CD4-positive, alpha-beta T cell (primary cell): ENCODE measurements at regions not wholly inside any gene's neighbourhood (a gene's known extent, or its start where the extent isn't known, plus 50 kb on each side); places are given as distances from the start of the nearest gene placed in this dataset.

Experiments
- ATAC-seq: fragments of 200-7000 bp; cut with Tn5 transposase; one replicate; pipeline ENCODE4 v1.10.0; 2022; ENCODE audit warnings: mild to moderate bottlenecking; ENCODE audit not compliant: poor library complexity
- CTCF ChIA-PET: fragments of 350-600 bp; sonication (Branson Sonifier 250); formaldehyde crosslinking; loops from one replicate; lab custom pipeline; 2021; ENCODE audit warnings: antibody characterized with exemption, inconsistent platforms; lab: Charles Lee
- POLR2A ChIA-PET: fragments of 350-600 bp; sonication (Branson Sonifier 250); formaldehyde crosslinking; loops from one replicate; lab custom pipeline; 2021; ENCODE audit warnings: antibody characterized with exemption, inconsistent platforms; lab: Charles Lee
- DNase-seq, 14 experiments: peaks; one replicate each; pipeline ENCODE4 v3.0.0-alpha.2; 2013 to 2020; ENCODE audit warnings: mixed read lengths in 2 of 14
- H3K27ac ChIP-seq, 2 donors: one replicate each; pipeline versions ENCODE4 v1.5.1 to v1.7.0; 2013; ENCODE audit warnings: low read length in 2 of 2, low read depth in 1 of 2, mild to moderate bottlenecking in 1 of 2
- H3K27me3 ChIP-seq, 2 experiments: 1 replicate in 1 of 2; 2 replicates in 1 of 2; pipeline versions ENCODE4 v1.6.1 to v1.7.0; 2013; ENCODE audit warnings: low read length in 2 of 2, control low read depth in 1 of 2, mild to moderate bottlenecking in 1 of 2, moderate library complexity in 1 of 2; ENCODE audit not compliant: insufficient read depth in 2 of 2, control insufficient read depth in 1 of 2
- H3K36me3 ChIP-seq: one replicate; pipeline ENCODE4 v1.6.1; 2013; ENCODE audit warnings: low read length, control low read depth; ENCODE audit not compliant: insufficient read depth
- H3K4me1 ChIP-seq: one replicate; pipeline ENCODE4 v1.6.1; 2013; ENCODE audit warnings: low read length, control low read depth; ENCODE audit not compliant: insufficient read depth
- H3K4me3 ChIP-seq: one replicate; pipeline ENCODE4 v1.5.1; 2013; ENCODE audit warnings: mild to moderate bottlenecking, low read length, moderate library complexity
- H3K9me3 ChIP-seq, 2 experiments: 1 replicate in 1 of 2; 2 replicates in 1 of 2; pipeline versions ENCODE4 v1.6.1 to v1.7.0; 2013; ENCODE audit warnings: low read length in 2 of 2, mild to moderate bottlenecking in 2 of 2, control low read depth in 1 of 2, moderate library complexity in 1 of 2; ENCODE audit not compliant: control insufficient read depth in 1 of 2, insufficient read depth in 1 of 2
- H3K27ac Mint-ChIP-seq: one replicate; pipeline ENCODE4 v1.8.0; 2020; ENCODE audit warnings: mixed read lengths
- H3K27me3 Mint-ChIP-seq: one replicate; pipeline ENCODE4 v1.8.0; 2021; ENCODE audit warnings: mixed read lengths
- H3K36me3 Mint-ChIP-seq: one replicate; pipeline ENCODE4 v1.8.0; 2021; ENCODE audit warnings: low read depth, mixed read lengths
- H3K4me1 Mint-ChIP-seq: one replicate; pipeline ENCODE4 v1.8.0; 2021; ENCODE audit warnings: low read depth, mixed read lengths
- H3K4me3 Mint-ChIP-seq: one replicate; pipeline ENCODE4 v1.8.0; 2020; ENCODE audit warnings: mild to moderate bottlenecking, mixed read lengths
- H3K9me3 Mint-ChIP-seq: one replicate; pipeline ENCODE4 v1.8.0; 2020; ENCODE audit warnings: mixed read lengths
- intact Hi-C, 2 experiments: fragments of 100-400 bp; cut with DNase I in 1 of 2; cut with micrococcal nuclease in 1 of 2; formaldehyde crosslinking; loops; one replicate each; pipeline versions ENCODE4 v1.15.1 to v1.9.0; 2023 to 2025; cut with DNase I, micrococcal nuclease
- TF ChIP-seq, protein P1 (sequence below): fragments of 200-600 bp; IDR thresholded peaks from one replicate; pipeline ENCODE4 v1.8.0; 2022; ENCODE audit warnings: antibody characterized with exemption, mild to moderate bottlenecking

DNA sequence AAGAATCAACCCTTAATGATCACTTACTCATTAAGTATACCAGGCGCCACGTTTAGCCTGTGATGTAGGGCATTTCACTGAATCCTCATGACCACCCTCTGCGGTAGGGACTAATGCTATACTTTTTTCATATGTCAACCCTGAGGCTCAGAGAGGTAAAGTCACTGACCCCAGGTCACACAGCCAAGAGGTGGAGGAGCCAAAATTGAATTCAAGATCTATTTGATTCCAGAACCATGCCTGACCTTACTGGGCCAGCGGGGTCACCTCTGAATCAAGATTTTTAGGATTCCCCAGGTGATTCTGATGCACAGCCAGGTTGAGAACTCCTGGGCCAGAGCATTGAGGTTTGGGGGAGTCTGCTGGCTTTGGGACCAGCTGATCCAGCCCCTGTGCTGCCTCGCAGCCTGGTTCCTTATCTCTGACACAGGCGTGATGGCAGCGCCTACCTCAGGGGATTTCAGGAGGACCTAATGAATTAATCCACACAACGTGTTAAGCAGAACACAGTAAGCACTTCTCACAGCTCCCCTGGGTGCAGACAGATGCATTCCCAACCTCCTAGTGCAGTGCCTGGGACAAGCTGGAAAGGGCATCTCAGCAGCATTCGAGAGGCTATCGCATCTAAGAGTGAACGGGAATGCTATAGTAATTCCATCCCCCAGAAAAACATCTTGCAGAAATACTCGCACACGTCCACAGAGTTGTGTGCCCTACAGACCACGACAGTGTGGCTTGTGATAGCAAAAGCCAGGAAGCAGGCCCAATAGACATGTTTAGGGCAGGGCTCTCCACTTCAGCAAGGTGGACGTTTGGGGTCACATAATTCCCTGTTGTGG is 101.4 kb upstream of the PTPN1 start:
- Histone ChIP-seq H3K9me3 (peaks cover 0 to 13% of the 10 kb centered on the region in 2 experiments), H3K27me3 (no peaks in the 10 kb centered on the region), H3K27ac (no peak overlapping the region), H3K36me3 (no peaks in the 10 kb centered on the region), H3K4me3 (no peak overlapping the region), H3K4me1 (no peaks in the 10 kb centered on the region)
- intact Hi-C loops: no loop called here
- ChIA-PET POLR2A (no interaction called here), CTCF (no interaction called here)
- Mint-ChIP-seq H3K36me3 (no peaks in the 10 kb centered on the region), H3K27me3 (no peaks in the 10 kb centered on the region), H3K9me3 (peaks cover 3% of the 10 kb centered on the region), H3K4me1 (no peaks in the 10 kb centered on the region), H3K4me3 (no peak overlapping the region), H3K27ac (no peak overlapping the region)
- no peak for ATAC-seq
- DNase-seq: no peak
- TF ChIP-seq, protein P1, sequence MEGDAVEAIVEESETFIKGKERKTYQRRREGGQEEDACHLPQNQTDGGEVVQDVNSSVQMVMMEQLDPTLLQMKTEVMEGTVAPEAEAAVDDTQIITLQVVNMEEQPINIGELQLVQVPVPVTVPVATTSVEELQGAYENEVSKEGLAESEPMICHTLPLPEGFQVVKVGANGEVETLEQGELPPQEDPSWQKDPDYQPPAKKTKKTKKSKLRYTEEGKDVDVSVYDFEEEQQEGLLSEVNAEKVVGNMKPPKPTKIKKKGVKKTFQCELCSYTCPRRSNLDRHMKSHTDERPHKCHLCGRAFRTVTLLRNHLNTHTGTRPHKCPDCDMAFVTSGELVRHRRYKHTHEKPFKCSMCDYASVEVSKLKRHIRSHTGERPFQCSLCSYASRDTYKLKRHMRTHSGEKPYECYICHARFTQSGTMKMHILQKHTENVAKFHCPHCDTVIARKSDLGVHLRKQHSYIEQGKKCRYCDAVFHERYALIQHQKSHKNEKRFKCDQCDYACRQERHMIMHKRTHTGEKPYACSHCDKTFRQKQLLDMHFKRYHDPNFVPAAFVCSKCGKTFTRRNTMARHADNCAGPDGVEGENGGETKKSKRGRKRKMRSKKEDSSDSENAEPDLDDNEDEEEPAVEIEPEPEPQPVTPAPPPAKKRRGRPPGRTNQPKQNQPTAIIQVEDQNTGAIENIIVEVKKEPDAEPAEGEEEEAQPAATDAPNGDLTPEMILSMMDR: no peak

DNA sequence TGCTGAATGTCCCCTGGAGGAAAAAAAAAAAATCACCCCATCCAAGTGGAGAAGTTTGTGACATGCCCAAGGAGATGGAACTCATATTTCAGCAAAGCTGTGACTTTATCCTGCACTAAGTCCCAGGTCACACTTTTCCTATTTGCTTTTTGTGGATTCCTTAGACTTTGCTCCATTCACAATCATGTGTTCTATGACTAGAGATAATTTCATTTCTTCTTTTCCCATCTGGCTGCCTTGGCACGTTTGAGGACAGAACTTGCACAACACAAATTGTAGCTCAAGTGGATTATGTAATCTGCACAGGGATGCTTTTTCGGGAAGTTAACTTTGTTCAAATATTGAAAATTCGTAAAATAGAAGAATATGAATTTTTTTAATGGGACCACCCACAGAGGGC is 100.7 kb upstream of the PTPN1 start:
- H3K4me3 ChIP-seq: no peak overlapping the region
- CTCF ChIA-PET: interaction anchor here (0.6 kb wide), 1 partner anchor 311 kb away, joined by 3 read pairs; no protein-coding TSS in a partner anchor
- H3K4me3 Mint-ChIP-seq: no peak overlapping the region
- POLR2A ChIA-PET: no interaction called here
- no peak overlapping the region for H3K27ac ChIP-seq
- TF ChIP-seq, protein P1: no peak
- intact Hi-C loops: no loop called here
- peaks cover 3% of the 10 kb centered on the region for H3K9me3 Mint-ChIP-seq
- no peaks in the 10 kb centered on the region for H3K4me1 ChIP-seq
- no peaks in the 10 kb centered on the region for H3K36me3 ChIP-seq
- no peaks in the 10 kb centered on the region for H3K36me3 Mint-ChIP-seq
- H3K4me1 Mint-ChIP-seq: no peaks in the 10 kb centered on the region
- H3K27me3 Mint-ChIP-seq: no peaks in the 10 kb centered on the region
- H3K27me3 ChIP-seq: no peaks in the 10 kb centered on the region
- peaks cover 0 to 16% of the 10 kb centered on the region in 2 experiments for H3K9me3 ChIP-seq
- H3K27ac Mint-ChIP-seq: no peak overlapping the region
- DNase-seq: peak in 2 of 14 experiments; percentile 39 to 45
- no peak for ATAC-seq

DNA sequence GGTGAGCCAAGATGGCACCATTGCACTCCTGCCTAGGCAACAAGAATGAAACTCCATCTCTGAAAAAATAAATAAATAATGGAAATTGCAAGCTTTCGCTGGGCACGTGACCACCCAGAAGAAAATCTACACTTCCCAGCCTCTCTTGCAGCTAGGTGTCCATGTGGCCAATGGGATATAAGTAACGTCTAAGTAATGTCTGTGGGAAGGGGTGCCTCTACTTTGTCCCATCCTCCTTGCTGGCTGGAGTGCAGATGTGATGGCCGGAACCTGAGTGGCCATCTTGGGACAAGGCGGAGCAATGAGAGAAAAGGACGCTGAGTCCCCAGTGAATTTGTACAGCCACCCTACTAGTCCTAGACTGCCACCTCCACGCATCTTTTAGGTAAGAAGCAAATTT is 99.8 kb upstream of the PTPN1 start:
- Mint-ChIP-seq H3K27ac (no peak overlapping the region), H3K4me1 (no peaks in the 10 kb centered on the region), H3K9me3 (peaks cover 3% of the 10 kb centered on the region), H3K4me3 (no peak overlapping the region), H3K27me3 (no peaks in the 10 kb centered on the region), H3K36me3 (no peaks in the 10 kb centered on the region)
- Histone ChIP-seq H3K4me3 (no peak overlapping the region), H3K27ac (no peak overlapping the region), H3K9me3 (peaks cover 0 to 16% of the 10 kb centered on the region in 2 experiments), H3K4me1 (no peaks in the 10 kb centered on the region), H3K36me3 (no peaks in the 10 kb centered on the region), H3K27me3 (no peaks in the 10 kb centered on the region)
- POLR2A ChIA-PET: no interaction called here
- intact Hi-C loops: no loop called here
- TF ChIP-seq, protein P1: no peak
- DNase-seq (no peak), ATAC-seq (no peak)
- CTCF ChIA-PET: interaction anchor here (0.6 kb wide), 1 partner anchor 311 kb away, joined by 3 read pairs; no protein-coding TSS in a partner anchor
